OCI-LY7 (cell line): ENCODE measurements at regions not wholly inside any gene's neighbourhood (a gene's known extent, or its start where the extent isn't known, plus 50 kb on each side); places are given as distances from the start of the nearest gene placed in this dataset.

Source experiments
- EZH2phosphoT487 ChIP-seq: fragments of 200-600 bp; sonication (generic); IDR thresholded peaks from 2 replicates; pipeline ENCODE4 v1.6.1; 2018; ENCODE audit warnings: low read depth, borderline replicate concordance, mild to moderate bottlenecking, mixed run types, antibody characterized with exemption, low read length, moderate library complexity, mixed read lengths
- TF ChIP-seq, protein P1 (sequence below): fragments of 200-600 bp; sonication (generic); conservative IDR thresholded peaks from 2 replicates; pipeline ENCODE4 v1.5.1; 2014; ENCODE audit warnings: mild to moderate bottlenecking, antibody characterized with exemption, low read length, moderate library complexity, mixed read lengths

DNA sequence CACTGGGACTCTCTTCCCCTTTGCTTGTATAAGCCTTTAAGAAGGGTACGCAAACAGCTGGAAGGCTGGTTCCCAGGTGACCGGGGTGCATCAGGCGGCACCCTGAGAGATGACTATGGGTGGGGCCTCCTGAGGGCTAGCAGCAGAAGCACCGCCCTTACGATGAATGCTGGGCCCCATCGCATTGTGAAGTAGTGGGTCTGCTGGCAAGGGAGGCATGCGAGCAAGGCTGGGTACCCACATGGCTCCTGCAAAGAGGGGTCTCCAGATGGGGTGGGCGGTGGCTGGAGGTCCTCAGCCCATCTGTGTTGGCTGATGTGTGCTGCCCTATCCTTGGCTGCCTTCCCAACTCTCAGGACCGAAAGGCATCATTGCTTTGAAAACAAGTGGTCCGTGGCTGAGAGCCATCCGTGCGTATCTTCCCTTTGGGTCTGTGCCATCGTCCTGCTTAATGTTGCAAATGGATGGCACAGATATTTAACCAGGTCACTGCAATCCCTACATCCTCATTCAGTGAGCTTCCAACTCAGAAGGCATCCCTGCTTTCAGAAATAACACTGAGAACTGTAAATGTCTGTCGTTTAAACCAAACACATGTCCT, 83.5 kb upstream of the GPC1 start:
- TF ChIP-seq, protein P1, sequence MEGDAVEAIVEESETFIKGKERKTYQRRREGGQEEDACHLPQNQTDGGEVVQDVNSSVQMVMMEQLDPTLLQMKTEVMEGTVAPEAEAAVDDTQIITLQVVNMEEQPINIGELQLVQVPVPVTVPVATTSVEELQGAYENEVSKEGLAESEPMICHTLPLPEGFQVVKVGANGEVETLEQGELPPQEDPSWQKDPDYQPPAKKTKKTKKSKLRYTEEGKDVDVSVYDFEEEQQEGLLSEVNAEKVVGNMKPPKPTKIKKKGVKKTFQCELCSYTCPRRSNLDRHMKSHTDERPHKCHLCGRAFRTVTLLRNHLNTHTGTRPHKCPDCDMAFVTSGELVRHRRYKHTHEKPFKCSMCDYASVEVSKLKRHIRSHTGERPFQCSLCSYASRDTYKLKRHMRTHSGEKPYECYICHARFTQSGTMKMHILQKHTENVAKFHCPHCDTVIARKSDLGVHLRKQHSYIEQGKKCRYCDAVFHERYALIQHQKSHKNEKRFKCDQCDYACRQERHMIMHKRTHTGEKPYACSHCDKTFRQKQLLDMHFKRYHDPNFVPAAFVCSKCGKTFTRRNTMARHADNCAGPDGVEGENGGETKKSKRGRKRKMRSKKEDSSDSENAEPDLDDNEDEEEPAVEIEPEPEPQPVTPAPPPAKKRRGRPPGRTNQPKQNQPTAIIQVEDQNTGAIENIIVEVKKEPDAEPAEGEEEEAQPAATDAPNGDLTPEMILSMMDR, result no peak
- TF ChIP-seq EZH2phosphoT487, result no peak
